ENCODE measurements at regions not wholly inside any gene's neighbourhood (a gene's known extent, or its start where the extent isn't known, plus 50 kb on each side); places are given as distances from the start of the nearest gene placed in this dataset.

- TF ChIP-seq, protein P1, sequence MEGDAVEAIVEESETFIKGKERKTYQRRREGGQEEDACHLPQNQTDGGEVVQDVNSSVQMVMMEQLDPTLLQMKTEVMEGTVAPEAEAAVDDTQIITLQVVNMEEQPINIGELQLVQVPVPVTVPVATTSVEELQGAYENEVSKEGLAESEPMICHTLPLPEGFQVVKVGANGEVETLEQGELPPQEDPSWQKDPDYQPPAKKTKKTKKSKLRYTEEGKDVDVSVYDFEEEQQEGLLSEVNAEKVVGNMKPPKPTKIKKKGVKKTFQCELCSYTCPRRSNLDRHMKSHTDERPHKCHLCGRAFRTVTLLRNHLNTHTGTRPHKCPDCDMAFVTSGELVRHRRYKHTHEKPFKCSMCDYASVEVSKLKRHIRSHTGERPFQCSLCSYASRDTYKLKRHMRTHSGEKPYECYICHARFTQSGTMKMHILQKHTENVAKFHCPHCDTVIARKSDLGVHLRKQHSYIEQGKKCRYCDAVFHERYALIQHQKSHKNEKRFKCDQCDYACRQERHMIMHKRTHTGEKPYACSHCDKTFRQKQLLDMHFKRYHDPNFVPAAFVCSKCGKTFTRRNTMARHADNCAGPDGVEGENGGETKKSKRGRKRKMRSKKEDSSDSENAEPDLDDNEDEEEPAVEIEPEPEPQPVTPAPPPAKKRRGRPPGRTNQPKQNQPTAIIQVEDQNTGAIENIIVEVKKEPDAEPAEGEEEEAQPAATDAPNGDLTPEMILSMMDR (IDR thresholded peaks at IDR 0.05): no peak
- TF ChIP-seq POLR2AphosphoS5 (IDR thresholded peaks at IDR 0.05; ENCODE audit: insufficient read depth in 1 of 2, low read depth in 1 of 2) (no peak), POLR2A (IDR thresholded peaks at IDR 0.05) (no peak)
Measured at GRCh38 chr5:148735301-148735835, 81.0 kb upstream of the HTR4 start.

Measured in vagina (tissue), 2 donors.